Activated CD8-positive, alpha-beta memory T cell treated with anti-CD3 and anti-CD28 coated beads, Interleukin-2, amount 50 U/mL, for 48 hours (primary cell): ENCODE measurements at regions not wholly inside any gene's neighbourhood (a gene's known extent, or its start where the extent isn't known, plus 50 kb on each side); places are given as distances from the start of the nearest gene placed in this dataset.
"Not testable (repeated sequence)": the region's sequence is repeated elsewhere in the genome, so short reads cannot be mapped to it uniquely, and the experiment has no call there.

ENCODE experiments used
- DNase-seq: peaks from one replicate; pipeline ENCODE4 v3.0.0-alpha.2; 2020

DNA sequence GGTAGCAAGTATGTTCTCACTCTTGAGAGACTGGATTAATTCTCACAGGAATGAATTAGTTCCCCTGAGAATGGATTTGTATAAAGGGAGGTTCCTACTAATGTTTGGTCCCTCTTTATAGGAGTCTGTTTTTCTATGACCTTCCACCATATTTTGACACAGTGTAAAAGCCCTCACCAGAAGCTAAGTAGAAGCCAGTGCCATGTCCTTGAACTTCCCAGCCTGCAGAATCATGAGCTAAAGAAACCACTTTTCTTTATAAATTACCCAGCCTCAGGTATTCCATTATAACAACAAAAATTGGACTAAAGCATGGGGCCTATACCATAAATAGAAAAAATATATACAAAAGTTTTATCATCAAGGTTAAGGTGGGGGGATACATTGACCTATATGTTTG, 227.9 kb upstream of the DTNA start:
- DNase-seq: no peak

DNA sequence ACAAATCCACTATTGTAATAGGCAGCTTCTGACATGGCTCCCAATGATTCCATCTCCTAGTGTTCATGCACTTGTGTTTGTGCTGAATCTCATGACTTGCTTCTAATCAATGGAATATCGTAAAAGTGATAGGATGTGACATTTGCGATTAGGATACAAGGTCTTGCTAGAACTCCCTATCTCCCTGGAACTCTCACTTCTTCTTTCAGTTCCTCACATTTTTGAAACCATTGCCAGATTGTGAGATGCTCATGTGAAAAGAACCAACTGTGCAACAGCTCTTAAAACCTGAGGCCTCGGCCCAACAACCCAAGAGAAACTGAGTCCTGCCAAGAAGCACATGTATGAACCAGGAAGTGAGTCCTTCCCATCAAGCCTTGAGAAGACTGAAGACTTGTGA, 226.9 kb upstream of the DTNA start:
- no peak for DNase-seq

DNA sequence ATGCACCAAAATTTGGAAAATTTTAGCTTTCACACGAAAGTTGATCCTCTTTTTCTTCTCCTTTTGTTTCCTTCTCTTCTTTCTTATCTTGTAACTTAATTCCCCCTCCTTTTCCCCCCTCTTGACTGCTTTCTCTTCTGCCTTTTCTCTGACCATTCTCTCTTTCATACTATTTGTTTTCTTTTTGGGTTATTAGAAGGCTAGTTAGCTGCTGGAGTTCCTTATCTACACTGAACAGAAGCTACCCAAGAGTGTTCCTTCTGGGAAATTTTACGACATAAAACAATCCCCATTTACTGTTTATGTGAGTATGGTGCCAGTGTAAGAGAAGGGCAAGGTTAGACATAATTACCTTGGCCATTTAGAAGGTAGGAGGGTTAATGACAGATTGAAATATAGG, 218.4 kb upstream of the DTNA start:
- no peak for DNase-seq

DNA sequence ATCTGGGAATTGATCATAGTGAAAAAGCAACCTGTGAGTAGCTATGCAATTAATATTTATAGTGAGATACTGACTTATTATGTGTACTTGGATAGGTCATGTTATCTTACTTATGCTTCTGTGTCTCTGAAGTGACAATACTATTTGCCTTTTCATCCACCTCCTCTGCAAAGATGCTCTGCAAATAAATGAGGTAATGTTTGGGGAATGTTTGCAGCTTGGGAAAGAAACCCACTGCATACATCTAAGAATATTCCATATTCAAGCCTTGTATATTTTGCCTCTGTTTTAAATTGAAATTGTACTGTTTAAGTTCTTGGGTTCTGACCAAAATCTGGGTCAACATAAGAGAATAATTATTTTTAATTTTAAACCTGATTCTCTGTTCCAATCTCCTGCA, 217.4 kb upstream of the DTNA start:
- DNase-seq: no peak

DNA sequence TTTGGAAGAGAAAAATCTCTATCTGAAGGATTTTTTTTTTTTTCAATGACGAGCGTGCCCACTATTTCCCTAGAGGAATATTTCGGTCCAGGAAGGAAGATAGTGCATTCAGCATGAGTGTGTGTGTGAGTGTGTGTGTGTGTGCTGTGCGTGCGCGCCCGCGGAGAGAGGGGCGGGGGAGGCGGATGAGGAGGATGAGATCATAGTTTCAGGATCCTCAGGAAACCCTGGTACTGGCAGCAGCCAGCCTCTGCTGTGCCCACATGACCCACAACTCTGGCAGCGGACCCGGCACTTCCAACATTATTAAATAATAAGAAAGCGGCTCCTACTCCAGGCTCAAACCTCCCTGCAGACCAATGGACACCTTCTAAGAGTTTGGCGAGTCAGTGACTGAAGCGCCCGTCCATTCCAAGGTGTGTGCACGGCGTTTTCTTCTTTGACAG, 217.0 kb upstream of the DTNA start:
- DNase-seq: peak; percentile 53

DNA sequence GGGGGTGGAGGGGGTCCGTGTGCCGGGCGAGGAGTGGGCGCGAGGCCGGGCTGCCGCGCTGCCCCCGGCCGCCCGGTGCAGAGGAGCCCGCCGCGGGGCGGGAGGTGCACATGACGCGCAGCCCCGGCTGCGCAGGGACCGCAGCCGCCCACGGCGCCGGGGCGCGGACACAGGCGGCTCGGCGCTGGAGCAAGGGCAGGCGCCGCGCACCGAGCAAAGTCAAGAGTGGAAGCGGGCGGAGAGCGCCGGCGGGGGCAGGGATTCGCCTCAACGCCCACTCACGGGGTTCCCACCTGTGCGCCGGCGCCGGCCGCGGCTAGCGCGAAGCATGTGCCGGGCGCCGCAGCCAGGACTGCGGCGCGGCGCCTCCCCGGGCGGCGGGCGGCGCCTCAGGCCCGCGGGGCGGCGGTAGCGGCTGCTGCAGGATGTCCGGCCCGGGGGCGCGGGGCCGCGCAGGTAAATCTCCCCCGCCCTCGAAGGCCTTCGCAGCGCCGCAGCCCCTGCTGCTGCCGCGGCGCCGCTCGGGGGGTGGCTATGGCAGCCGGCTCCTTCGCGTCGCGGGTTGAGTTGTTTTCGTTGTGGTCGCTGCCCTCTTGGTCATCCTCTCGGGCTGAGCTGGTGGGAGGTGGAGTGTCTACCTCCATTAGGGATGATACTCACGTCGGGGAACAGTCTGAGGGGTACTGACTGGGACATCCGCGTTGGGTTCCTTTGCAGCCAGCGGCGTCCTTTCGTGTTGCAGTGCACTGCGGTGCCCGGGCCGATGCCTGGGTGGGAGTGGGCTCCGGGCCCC, 216.3 kb upstream of the DTNA start:
- peak; percentile 52 for DNase-seq

DNA sequence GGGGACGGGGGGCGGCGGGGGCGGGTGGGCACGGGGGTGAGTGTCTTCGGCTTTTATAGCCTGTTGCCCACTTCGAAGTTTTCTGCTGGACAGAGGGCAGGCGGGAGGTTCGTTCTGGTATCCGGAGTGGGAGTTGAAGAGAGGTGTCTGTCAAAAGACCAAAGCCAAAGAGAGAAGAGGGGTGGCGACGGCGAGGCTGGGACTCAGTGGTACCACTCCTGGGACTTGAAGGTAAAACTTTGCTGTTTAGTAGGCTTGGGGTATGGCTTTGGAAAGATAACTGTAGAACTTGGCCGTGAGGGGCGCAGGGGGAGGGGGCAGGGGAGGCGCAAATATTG, 215.8 kb upstream of the DTNA start:
- DNase-seq: no peak

DNA sequence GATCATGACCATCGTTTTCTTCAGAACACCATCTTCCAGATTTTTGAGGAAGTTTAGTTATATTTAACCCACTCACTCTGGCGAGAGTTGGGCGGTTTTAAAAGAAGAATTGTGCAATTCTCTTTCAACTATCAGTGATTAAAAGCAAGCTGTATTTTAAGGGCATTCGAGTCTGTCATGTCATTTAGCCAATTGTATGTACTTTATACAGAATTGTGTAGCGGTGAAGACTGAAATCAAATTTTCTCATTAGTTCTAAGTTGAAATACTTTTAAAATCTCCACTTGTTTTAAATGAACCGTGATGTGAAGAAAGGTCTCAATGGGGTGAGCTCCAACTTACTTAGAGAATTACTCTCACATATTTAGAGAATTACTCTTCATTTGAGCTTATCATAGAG, 214.6 kb upstream of the DTNA start:
- DNase-seq: no peak

DNA sequence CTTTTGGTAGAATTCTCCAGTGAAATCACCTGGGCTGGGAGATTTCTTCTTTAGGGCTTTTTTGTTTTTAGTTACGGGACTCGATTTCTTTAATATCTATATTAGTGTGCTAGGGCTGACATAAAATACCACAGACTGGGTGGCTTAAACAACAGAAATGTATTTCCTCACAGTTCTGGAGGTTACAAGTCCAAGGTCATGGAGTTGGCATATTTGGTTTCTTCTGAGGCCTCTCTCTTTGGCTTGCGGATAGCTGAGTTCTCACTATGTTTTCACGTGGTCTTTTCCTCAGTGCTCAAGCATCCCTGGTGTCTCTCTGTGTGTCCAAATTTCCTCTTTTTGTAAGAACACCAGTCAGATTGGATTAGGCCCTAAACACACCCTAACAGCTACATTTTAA, 208.5 kb upstream of the DTNA start:
- no peak for DNase-seq

DNA sequence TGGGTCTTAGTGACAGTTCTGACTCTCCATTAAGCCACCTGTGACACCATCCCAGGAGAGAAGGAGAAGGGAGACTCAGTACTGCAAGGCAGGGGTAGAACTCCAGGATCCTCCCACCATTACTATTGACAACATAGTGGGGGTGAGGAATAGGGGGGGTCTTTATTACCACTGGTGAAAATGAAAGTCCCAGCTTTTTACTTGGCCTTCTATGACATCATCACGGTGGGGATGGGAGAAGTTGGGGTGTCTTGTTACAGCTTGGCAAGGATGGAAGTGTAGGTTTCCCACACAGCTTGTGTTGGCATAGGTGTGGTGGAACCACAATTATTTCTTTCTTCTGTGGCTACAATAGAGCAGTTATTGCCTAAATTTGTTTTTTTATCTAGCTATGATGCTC, 203.9 kb upstream of the DTNA start:
- DNase-seq: no peak

DNA sequence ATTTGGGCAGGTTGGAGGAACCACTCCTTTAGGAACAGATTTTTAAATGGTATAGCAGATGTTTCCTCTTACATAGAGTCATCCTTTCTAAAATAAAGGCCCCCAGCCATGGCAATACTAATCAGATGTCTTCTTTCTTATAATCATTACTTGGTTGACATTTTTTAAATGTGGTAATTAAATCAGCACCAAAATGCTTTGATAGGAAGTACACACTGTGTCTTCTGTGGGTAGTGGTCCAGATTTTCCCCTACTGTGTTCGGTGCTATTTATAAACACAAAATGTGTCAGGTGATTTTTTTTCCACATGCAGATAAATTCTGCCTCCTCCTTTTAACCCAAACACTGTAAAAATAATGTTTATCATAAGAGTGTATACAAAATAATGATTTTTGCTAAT, 200.9 kb upstream of the DTNA start:
- DNase-seq: no peak

DNA sequence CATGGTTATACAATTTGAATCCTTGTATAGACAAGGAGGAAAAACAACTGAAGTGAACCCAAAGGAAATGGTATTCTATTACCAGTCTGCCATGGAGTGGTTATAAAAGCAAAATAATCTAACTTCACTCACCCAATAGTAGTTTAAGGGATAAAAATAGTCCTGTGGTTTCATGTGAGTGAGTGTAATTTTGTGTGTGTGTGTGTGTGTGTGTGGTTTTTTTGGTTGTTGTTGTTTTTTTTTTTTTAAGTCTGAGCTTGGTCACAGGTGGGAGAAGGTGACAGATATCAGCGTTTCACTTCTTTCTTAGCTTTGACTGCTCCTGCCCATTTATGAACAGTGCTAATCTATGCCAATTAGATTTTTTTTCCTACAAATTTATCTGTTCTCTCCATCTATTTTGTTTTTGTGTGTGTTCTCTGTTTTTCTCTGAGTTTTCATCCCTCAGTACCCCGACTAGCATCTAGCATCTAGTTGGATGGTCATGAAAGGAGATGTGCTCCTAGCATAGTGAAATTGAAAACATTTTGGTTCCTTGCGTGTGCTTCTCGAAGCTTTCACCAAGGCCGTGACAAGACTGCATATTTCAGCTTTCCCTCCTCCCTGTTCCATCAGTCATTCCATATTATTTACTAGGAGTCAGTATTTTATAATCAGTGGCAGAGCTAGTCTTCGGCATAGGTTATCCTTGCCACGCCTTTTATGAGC, 200.1 kb upstream of the DTNA start:
- no peak for DNase-seq

DNA sequence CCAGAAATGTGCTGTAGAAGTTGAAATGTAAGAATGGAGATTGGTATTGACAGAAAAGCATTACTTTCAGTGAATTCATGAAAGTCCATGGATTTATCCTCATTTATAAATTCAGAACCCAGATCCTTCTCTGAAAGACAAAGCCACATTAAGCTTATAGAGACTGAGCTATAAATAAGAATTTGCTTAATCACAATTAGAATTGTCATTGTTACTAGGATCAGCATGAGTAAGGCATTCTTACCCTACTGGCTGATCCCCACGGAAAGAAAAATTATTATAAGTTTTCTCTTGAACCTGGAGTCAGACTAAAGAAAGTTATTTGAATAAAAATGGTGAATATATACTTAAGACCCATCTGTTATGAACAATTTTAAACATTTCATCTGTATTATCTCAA, 199.2 kb upstream of the DTNA start:
- no peak for DNase-seq

DNA sequence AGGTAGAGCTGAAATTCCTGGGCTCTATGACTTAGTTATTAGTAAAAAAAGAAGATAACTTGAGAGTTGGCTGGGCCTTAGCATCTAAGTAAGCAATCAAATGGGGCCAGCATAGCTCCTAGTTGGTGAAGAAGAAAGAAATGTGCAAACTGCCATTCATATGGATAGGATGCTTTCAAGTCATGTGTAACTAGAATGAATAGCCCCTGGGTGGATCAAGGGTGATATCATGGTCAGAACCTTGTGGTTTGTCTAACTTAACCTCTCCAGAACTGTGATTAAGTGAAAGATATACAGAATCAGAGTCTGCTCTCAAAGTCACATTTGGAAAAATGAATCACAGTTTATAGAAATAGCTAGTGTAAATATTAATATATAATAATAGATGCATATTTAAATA, 198.7 kb upstream of the DTNA start:
- no peak for DNase-seq

DNA sequence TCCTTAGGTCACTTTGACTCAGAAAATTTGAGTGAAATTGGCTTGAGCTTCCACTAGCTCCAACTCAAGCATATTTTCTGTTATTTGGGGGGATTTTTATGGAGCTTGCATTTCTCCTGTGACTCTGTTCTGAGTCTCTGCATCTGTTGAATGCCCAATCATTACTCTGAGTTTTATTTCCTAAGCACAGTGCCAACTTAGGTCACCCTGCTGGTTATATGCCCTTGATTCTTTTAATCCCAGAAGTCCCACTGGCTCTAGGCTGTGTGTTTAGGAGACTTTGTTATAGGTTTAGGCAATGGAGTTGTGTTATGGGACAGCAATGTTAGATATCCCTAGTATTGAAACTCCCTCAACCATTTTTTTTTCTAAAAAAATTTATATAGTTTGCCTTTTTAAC, 198.2 kb upstream of the DTNA start:
- DNase-seq: no peak

DNA sequence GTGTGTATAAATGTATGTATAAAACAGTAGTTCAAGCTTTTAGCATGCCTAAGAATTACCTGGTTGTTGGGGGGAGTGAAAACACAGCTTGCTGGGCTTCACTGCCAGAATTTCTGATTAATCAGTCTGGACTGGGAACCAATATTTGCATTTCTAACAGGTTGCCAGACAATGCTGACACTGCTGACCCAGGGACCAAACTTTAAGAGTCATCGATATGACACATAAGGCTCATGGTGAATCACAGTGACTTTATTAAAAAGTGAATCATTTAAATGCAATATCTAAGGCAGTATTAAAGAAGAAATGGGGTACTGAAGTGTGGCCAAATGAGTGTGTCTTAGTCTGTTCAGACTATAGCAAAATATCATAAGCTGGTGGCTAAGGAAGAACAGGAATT, 195.9 kb upstream of the DTNA start:
- no peak for DNase-seq

DNA sequence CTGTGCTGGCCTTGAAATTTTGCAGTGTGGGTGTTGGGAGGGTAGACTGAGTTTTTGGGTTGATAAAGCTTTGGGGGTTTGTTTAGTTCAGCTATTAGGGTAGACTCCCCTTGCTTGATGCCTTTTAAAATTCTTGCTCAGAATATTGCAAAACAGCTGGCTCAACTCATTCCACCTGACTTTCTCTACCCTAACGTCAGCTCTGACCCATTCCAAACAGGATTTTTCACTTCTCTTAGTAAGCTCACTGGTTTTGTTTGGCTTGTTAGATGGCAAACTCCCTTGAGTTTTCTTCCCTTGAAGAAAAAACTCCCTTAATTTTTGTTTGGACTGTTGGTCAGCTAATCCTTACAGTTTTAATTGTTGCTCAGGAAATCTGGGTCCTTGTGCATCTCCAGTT, 195.1 kb upstream of the DTNA start:
- DNase-seq: no peak

DNA sequence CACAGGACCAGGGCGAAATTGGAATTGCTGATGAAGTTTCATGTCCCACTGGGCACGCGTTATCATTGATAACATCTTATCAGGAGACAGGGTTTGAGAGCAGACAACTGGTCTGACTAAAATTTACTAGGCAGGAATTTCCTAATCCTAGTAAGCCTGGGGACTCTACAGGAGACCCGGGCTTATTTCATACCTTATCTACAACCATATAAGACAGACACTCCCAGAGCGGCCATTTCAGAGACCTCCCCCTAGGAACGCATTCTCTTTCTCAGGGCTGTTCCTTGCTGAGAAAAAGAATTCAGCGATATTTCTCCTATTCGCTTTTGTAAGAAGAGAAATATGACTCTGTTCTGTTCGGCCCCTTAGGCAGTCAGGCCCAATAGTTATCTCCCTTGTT, 193.7 kb upstream of the DTNA start:
- not testable (repeated sequence) for DNase-seq

DNA sequence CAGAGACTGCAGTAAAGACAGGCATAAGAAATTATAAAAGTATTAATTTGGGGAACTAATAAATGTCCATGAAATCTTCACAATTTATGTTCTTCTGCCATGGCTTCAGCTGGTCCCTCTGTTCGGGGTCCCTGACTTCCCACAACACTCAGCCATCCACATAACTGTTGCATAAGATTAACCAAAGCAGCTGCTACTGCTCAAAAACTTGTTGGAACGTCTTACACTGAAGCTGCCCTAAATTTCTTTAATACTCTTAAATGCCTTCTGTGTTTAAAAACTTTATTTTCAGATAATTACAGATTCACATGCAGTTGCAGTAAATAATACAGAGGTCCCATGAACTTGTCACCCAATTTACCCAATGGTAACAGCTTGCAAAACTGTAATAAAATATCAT, 193.1 kb upstream of the DTNA start:
- not testable (repeated sequence) for DNase-seq

DNA sequence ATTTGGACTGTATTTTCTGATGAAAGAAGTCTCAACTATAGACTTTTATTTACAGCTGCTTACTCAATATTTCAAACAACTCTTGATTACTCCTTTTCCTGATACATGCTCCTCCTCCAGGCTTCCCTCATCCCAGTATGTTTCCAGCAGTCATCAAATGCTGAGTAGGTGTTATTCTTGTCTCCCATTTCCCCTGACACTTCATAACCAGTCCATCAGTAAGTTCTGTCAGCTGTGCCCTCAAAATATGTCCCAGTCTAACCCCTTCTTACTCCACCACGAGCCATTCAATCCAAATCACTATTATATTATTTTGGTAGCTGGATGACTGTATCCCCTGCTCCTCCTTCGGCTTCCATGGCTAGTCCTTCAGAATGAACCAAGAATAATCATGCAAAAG, 189.1 kb upstream of the DTNA start:
- no peak for DNase-seq

DNA sequence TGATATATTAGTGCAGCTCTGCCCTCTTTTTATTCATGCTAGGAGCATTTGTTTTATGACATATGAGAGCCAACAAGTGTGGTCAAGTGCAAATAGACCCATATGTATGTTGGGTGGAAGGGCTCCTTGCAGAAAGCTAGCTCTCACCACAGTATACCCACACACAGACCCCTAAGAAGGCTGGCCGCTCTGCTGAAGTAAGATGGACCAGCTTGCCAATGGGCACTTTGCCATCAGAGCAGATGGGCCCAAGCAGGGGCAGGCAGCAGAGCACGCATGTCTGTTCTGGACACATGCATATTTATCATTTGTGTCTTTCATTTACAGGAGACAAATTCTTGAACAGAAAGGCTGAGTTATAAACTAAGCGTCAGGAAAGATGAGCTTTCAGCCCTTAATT, 187.5 kb upstream of the DTNA start:
- no peak for DNase-seq

DNA sequence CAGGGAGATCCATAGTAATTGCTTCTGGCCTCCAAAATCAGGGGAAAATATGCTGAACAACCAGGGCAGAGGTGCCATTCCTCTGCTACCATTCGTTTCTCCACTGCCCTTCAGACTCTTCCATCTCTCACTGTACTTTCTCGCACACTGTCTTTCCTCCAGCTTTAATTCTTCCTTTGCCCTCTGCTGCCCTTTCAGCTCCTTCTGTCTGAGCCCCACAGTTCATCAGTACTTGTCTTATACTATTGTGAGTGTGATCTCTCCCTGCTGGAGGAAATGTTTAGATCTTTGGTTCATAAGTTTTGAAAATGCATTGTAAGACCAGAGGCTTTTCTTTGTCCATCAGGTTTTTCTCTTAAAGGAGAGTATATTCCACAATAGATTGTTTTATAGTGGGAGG, 184.9 kb upstream of the DTNA start:
- no peak for DNase-seq

DNA sequence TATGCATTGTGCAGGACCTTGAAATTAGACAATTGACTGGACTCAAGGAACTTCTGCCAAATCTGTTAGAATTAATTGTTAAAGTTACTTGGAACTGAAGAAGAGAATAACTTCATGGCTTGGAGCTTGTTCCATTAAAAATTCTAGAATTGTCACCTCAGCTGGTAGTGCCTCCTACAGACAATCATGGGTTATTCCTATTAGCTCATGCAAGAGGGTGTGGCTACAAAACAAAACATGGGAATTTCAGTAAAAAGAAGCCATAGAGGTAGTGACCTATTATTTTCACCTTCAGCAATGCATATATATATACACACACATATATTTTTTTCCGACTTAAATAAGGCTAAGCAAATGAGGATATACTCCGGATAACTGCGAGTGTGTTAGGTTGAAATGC, 181.9 kb upstream of the DTNA start:
- no peak for DNase-seq

DNA sequence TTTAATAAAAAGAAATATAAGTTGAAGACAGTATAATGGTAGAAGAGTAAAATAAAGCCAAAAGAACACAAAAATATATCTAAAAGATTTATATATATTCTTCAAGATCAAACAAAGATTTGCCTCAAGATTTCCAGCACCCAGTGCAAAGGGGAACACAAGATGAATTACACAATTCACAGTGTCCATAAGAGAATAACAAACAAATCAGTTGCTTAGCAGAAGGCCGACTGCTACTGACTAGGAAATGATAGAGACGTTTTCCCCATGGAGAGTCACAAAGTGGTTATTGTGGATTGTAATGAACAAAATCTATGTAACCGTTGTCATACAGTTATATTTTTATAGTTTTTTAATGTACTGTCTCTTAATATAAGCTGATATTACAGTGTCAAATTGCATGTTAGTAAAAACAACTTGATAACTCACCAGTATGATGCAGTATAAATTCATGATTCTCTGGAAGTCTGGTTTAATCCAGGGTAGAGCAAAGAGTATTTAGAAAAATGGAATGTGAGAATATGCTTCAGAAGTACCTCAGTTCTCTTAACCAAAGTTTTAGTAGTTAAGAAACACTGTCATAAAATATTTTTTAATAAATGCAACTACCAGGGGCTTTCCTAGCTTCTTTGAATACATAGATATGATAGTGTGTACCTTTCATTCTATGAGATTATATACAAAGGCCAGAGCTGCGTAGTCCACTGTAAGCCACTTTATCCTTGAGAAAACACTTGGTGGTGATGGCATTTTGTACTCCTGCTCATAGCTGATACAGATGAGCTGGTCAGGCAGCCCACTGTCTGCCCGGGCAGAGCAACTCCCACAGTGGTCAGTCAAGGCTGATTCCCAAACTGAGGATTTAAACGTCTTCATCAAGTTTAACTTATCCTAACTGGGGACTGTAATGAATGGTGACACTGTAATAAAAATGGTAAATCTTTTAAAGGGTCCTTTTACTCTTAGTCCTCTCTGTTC, 180.5 kb upstream of the DTNA start:
- DNase-seq: no peak
